GM12874 (cell line): ENCODE measurements at regions not wholly inside any gene's neighbourhood (a gene's known extent, or its start where the extent isn't known, plus 50 kb on each side); places are given as distances from the start of the nearest gene placed in this dataset.

Experiments
- TF ChIP-seq, protein P1 (sequence below): IDR thresholded peaks from 2 replicates; pipeline ENCODE4 v1.5.1; 2011; ENCODE audit warnings: low read depth, mild to moderate bottlenecking, control low read depth, low read length, moderate library complexity; ENCODE audit not compliant: insufficient read depth

DNA sequence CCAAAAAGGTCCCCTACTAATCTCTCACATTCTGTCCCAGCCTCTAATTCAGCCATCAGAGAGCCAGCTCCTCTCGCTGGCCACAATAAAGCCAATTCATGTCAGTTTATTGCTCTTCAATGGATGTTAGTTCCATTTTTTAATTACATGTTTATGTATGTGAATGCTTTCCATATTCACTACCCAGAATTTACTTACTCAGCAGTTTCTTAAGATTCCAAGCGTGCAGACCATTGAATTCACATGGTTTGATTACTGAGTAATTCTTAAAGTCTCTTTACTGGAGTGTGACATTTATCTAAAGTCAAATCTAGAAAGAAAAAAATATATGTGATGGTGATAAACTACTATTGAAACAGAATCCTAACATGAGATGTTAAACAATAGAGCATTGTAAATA is 102.2 kb downstream of the LLPH start:
- TF ChIP-seq, protein P1, sequence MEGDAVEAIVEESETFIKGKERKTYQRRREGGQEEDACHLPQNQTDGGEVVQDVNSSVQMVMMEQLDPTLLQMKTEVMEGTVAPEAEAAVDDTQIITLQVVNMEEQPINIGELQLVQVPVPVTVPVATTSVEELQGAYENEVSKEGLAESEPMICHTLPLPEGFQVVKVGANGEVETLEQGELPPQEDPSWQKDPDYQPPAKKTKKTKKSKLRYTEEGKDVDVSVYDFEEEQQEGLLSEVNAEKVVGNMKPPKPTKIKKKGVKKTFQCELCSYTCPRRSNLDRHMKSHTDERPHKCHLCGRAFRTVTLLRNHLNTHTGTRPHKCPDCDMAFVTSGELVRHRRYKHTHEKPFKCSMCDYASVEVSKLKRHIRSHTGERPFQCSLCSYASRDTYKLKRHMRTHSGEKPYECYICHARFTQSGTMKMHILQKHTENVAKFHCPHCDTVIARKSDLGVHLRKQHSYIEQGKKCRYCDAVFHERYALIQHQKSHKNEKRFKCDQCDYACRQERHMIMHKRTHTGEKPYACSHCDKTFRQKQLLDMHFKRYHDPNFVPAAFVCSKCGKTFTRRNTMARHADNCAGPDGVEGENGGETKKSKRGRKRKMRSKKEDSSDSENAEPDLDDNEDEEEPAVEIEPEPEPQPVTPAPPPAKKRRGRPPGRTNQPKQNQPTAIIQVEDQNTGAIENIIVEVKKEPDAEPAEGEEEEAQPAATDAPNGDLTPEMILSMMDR, result no peak

DNA sequence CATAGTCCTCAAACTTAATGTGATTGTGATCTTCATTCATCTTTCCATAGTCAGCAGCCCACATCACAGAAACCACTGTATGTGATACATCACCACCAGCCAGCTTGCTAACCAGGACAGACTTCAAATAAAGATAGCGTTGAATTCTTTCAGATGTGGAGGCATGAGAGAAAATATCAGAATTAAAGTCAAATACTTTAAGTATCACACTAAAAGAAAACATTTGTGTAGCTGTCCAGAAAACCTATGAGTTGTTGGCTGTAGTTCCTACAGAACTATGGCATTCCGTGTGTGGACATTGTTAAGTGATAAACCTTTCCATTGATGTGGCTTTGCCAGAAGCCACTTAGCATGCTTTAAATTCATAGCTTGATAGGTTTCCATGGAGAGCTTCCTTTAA is 105.1 kb downstream of the LLPH start:
- TF ChIP-seq, protein P1, result no peak

DNA sequence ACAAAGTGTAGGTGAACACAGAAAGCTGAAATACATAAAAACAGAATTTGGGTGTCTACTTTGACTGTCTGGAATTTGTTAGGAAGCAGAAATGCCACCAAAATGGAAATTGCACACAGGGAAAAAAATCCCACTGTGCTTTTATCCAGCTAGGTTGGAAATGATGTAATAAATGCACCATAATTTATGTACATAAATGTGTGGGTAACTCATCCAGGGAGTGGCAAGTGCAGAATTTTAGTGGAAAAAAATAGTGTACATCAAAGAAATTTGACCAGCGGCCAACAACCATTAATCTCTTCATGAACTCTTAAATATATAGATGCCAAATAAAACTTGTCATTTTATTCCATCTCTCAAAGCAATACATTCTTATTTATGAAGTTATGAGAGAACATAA is 105.6 kb downstream of the LLPH start:
- TF ChIP-seq, protein P1, result no peak

DNA sequence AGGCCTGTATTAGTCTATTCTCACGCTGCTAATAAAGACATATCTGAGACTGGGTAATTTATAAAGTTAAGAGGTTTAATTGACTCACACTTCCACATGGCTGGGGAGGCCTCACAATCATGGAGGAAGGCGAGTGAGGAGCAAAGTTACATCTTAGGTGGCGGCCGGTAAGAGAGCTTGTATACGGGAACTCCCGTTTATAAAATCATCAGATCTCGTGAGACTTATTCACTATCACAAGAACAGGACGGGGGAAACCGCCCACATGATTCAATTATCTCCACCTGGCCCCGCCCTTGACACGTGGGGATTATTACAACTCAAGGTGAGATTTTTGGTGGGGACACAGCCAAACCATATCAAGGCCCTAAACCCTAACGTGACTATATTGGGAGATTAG is 110.1 kb downstream of the LLPH start:
- TF ChIP-seq, protein P1, result no peak

DNA sequence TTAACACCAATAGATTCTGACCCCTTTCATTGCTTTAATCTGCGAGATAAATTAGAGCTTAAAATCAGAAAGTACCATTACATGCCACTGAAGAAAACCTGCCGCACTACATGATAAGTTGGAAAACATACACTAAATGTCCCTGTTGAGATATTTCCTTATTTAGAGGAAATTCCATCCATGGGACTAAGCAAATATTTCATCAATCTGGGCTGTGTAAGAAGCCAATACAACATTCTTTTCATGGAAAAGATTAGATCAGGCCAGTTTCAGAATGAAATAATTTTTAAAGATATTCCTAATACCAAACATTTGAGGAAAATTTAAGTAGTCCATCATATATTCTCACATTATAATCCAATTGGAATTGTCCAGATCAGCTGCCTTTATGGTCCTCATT is 112.8 kb downstream of the LLPH start:
- TF ChIP-seq, protein P1, result no peak
